GM23338 (cell line): ENCODE measurements at regions not wholly inside any gene's neighbourhood (a gene's known extent, or its start where the extent isn't known, plus 50 kb on each side); places are given as distances from the start of the nearest gene placed in this dataset.

ENCODE experiments used
- ATAC-seq: fragments of 200-7000 bp; cut with Tn5 transposase; 3 replicates; pipeline ENCODE4 v1.9.1; 2020
- DNase-seq: peaks from one replicate; pipeline ENCODE4 v3.0.0-alpha.2; 2015; ENCODE audit warnings: low spot score
- H2AFZ ChIP-seq: fragments of 200-600 bp; sonication (generic); 2 replicates; pipeline ENCODE4 v1.8.0; 2016; ENCODE audit warnings: antibody characterized with exemption, mild to moderate bottlenecking, moderate library complexity
- H3F3A ChIP-seq: fragments of 200-600 bp; sonication (generic); replicated peaks from 2 replicates; pipeline ENCODE4 v1.8.0; 2017; ENCODE audit warnings: antibody characterized with exemption, mixed run types, low read depth
- H3K27ac ChIP-seq: fragments of 200-600 bp; sonication (generic); 2 replicates; pipeline ENCODE4 v1.6.1; 2016; ENCODE audit warnings: low read depth
- H3K27me3 ChIP-seq: fragments of 200-600 bp; sonication (generic); 2 replicates; pipeline ENCODE4 v1.8.0; 2016; ENCODE audit warnings: mild to moderate bottlenecking, mixed run types, moderate library complexity; ENCODE audit not compliant: insufficient read depth
- H3K36me3 ChIP-seq: fragments of 200-600 bp; sonication (generic); 2 replicates; pipeline ENCODE4 v1.8.0; 2016; ENCODE audit warnings: mild to moderate bottlenecking; ENCODE audit not compliant: insufficient read depth
- H3K4me1 ChIP-seq: fragments of 200-600 bp; sonication (generic); 2 replicates; pipeline ENCODE4 v1.8.0; 2016; ENCODE audit warnings: mild to moderate bottlenecking, moderate library complexity; ENCODE audit not compliant: insufficient read depth
- H3K4me2 ChIP-seq: fragments of 200-600 bp; sonication (generic); 2 replicates; pipeline ENCODE4 v1.7.1; 2017; ENCODE audit warnings: mixed run types
- H3K4me3 ChIP-seq: fragments of 200-600 bp; sonication (generic); 2 replicates; pipeline ENCODE4 v1.6.1; 2016; ENCODE audit warnings: mixed run types
- H3K79me2 ChIP-seq: fragments of 200-600 bp; sonication (generic); replicated peaks from 2 replicates; pipeline ENCODE4 v1.8.0; 2017; ENCODE audit warnings: mild to moderate bottlenecking; ENCODE audit not compliant: insufficient read depth
- H3K9me2 ChIP-seq: fragments of 200-600 bp; sonication (generic); 2 replicates; pipeline ENCODE4 v1.8.0; 2017; ENCODE audit not compliant: insufficient read depth
- H4K20me1 ChIP-seq: fragments of 200-600 bp; sonication (generic); replicated peaks from 2 replicates; pipeline ENCODE4 v1.8.0; 2017; ENCODE audit warnings: mild to moderate bottlenecking; ENCODE audit not compliant: insufficient read depth
- H3K27ac Mint-ChIP-seq: 2 replicates; pipeline ENCODE4 v1.8.0; 2020; ENCODE audit warnings: inconsistent platforms, mild to moderate bottlenecking, moderate library complexity, mixed read lengths
- H3K27me3 Mint-ChIP-seq: 3 replicates; pipeline ENCODE4 v1.8.0; 2022; ENCODE audit warnings: low read depth, mild to moderate bottlenecking, moderate library complexity, mixed read lengths, inconsistent platforms; ENCODE audit not compliant: insufficient read depth, poor library complexity
- H3K36me3 Mint-ChIP-seq: 3 replicates; pipeline ENCODE4 v1.8.0; 2021; ENCODE audit warnings: low read depth, mild to moderate bottlenecking, inconsistent platforms, moderate library complexity, mixed read lengths
- H3K4me1 Mint-ChIP-seq: 3 replicates; pipeline ENCODE4 v1.8.0; 2020; ENCODE audit warnings: mild to moderate bottlenecking, inconsistent platforms, mixed read lengths
- H3K4me3 Mint-ChIP-seq: 3 replicates; pipeline ENCODE4 v1.8.0; 2021; ENCODE audit warnings: moderate library complexity, mild to moderate bottlenecking, inconsistent platforms, mixed read lengths
- H3K9me3 Mint-ChIP-seq: 3 replicates; pipeline ENCODE4 v1.8.0; 2020; ENCODE audit warnings: moderate library complexity, mild to moderate bottlenecking, inconsistent platforms, mixed read lengths
- CREB1 ChIP-seq: fragments of 250-450 bp; sonication (Bioruptor Pico); IDR thresholded peaks from 2 replicates; pipeline ENCODE4 v1.5.0; 2020; ENCODE audit warnings: low read depth, mild to moderate bottlenecking, moderate library complexity
- CTCF ChIP-seq, 2 experiments: fragments of 200-600 bp in 1 of 2; sonication (generic) in 1 of 2; conservative IDR thresholded peaks; 2 replicates each; pipeline versions ENCODE4 v1.5.1 to v1.6.1; 2016 to 2017; ENCODE audit warnings: antibody characterized with exemption in 2 of 2, low read depth in 2 of 2, mild to moderate bottlenecking in 2 of 2, moderate library complexity in 1 of 2
- ETS1 ChIP-seq: IDR thresholded peaks from 2 replicates; pipeline ENCODE4 v1.6.1; 2016; ENCODE audit warnings: antibody characterized with exemption
- EZH2 ChIP-seq: fragments of 200-600 bp; sonication (generic); IDR thresholded peaks from one replicate; pipeline ENCODE4 v1.8.0; 2017; ENCODE audit warnings: antibody characterized with exemption, mild to moderate bottlenecking, low read depth; ENCODE audit not compliant: unreplicated experiment
- EZH2phosphoT487 ChIP-seq: fragments of 200-600 bp; sonication (generic); IDR thresholded peaks from one replicate; pipeline ENCODE4 v1.8.1; 2018; ENCODE audit warnings: antibody characterized with exemption; ENCODE audit not compliant: unreplicated experiment
- JUNB ChIP-seq: IDR thresholded peaks from one replicate; pipeline ENCODE4 v1.6.1; 2016; ENCODE audit warnings: antibody characterized with exemption; ENCODE audit not compliant: unreplicated experiment
- NANOG ChIP-seq: IDR thresholded peaks from 2 replicates; pipeline ENCODE4 v1.6.1; 2016; ENCODE audit warnings: antibody characterized with exemption, borderline replicate concordance
- POLR2AphosphoS5 ChIP-seq: IDR thresholded peaks from 2 replicates; pipeline ENCODE4 v1.6.1; 2016; ENCODE audit warnings: antibody characterized with exemption, low read depth
- REST ChIP-seq: IDR thresholded peaks from one replicate; pipeline ENCODE4 v1.6.1; 2018; ENCODE audit warnings: antibody characterized with exemption; ENCODE audit not compliant: unreplicated experiment
- STAT1 ChIP-seq: IDR thresholded peaks from one replicate; pipeline ENCODE4 v1.6.1; 2016; ENCODE audit warnings: antibody characterized with exemption; ENCODE audit not compliant: unreplicated experiment
- ZNF114 ChIP-seq: fragments of 250-450 bp; sonication (Bioruptor Pico); IDR thresholded peaks from 2 replicates; pipeline ENCODE4 v1.5.0; 2020; ENCODE audit warnings: mild to moderate bottlenecking, moderate library complexity
- ZNF331 ChIP-seq: fragments of 250-450 bp; sonication (Bioruptor Pico); IDR thresholded peaks from 2 replicates; pipeline ENCODE4 v1.5.0; 2020; ENCODE audit warnings: low read depth, mild to moderate bottlenecking, moderate library complexity

- Histone ChIP-seq H3K9me2 (0 out of 2 replicates have a peak, but pooled peaks cover 4% of the 10 kb centered on the region), H3K4me3 (no peak overlapping the region), H2AFZ (peak overlapping the region; percentile 30; the same call in 1 of the 2 replicates), H3K4me1 (no peaks in the 10 kb centered on the region; the same call in 1 of the 2 replicates), H3K27me3 (no peaks in the 10 kb centered on the region), H3K27ac (no peak overlapping the region), H4K20me1 (no peaks in the 10 kb centered on the region), H3K79me2 (no peaks in the 10 kb centered on the region), H3F3A (no peaks in the 10 kb centered on the region), H3K36me3 (no peaks in the 10 kb centered on the region), H3K4me2 (no peak overlapping the region)
- Mint-ChIP-seq H3K4me3 (no peak overlapping the region), H3K27me3 (no peaks in the 10 kb centered on the region), H3K4me1 (peaks cover 6% of the 10 kb centered on the region; the same call in 2 of the 3 replicates), H3K27ac (no peak overlapping the region), H3K9me3 (peaks cover 11% of the 10 kb centered on the region), H3K36me3 (peaks cover 10% of the 10 kb centered on the region)
- peak; percentile 25 for DNase-seq
- peak; percentile 42; the same call in 2 of the 3 replicates for ATAC-seq
- TF ChIP-seq CTCF (conservative IDR thresholded peaks at IDR 0.05; ENCODE audit: low read depth in 2 of 2) = peak; percentile 22 to 40; a peak in 3 of 4 replicates
- no peak for TF ChIP-seq EZH2
Measured at GRCh38 chr3:25863416-25863959, 73.6 kb downstream of the OXSM start.

GRCh38 chr3:25870452-25870851 is 80.6 kb downstream of the OXSM start:
- Histone ChIP-seq H3K79me2 (no peaks in the 10 kb centered on the region), H3K4me2 (no peak overlapping the region), H3K4me1 (no peaks in the 10 kb centered on the region), H3K9me2 (0 out of 2 replicates have a peak, but pooled peaks cover 4% of the 10 kb centered on the region), H4K20me1 (no peaks in the 10 kb centered on the region), H3K4me3 (no peak overlapping the region), H3K36me3 (no peaks in the 10 kb centered on the region), H3F3A (no peaks in the 10 kb centered on the region), H3K27me3 (no peaks in the 10 kb centered on the region), H2AFZ (peak overlapping the region; percentile 35; the same call in 1 of the 2 replicates), H3K27ac (no peak overlapping the region)
- Mint-ChIP-seq H3K36me3 (no peaks in the 10 kb centered on the region; the same call in 2 of the 3 replicates), H3K9me3 (no peaks in the 10 kb centered on the region), H3K4me3 (no peak overlapping the region), H3K4me1 (peaks cover 2% of the 10 kb centered on the region; the same call in 2 of the 3 replicates), H3K27ac (peak overlapping the region; percentile 72), H3K27me3 (no peaks in the 10 kb centered on the region)
- no peak for DNase-seq
- ATAC-seq = no peak
- no peak for TF ChIP-seq CTCF (conservative IDR thresholded peaks at IDR 0.05; ENCODE audit: low read depth in 2 of 2)
- TF ChIP-seq JUNB = no peak
- no peak for TF ChIP-seq STAT1
- no peak for TF ChIP-seq ETS1
- TF ChIP-seq EZH2 = no peak
- no peak for TF ChIP-seq POLR2AphosphoS5
- no peak for TF ChIP-seq REST
- no peak for TF ChIP-seq NANOG
- no peak for TF ChIP-seq EZH2phosphoT487
- no peak for TF ChIP-seq CREB1
- TF ChIP-seq ZNF114 (CRISPR knock-in tag) = no peak
- TF ChIP-seq ZNF331 = no peak
